H1 (cell line): ENCODE measurements at regions not wholly inside any gene's neighbourhood (a gene's known extent, or its start where the extent isn't known, plus 50 kb on each side); places are given as distances from the start of the nearest gene placed in this dataset.

Experiments used
- CTCF ChIA-PET: fragments of 300-600 bp; sonication (Branson Sonifier 250); formaldehyde crosslinking; loops from one replicate; lab custom pipeline; 2021; ENCODE audit not compliant: partially characterized antibody; lab: Charles Lee
- POLR2A ChIA-PET: fragments of 300-600 bp; sonication (Branson Sonifier 250); formaldehyde crosslinking; loops from one replicate; lab custom pipeline; 2021; ENCODE audit warnings: inconsistent platforms; ENCODE audit not compliant: partially characterized antibody; lab: Charles Lee
- DNase-seq, 2 experiments: peaks; one replicate each; pipeline versions ENCODE4 v3.0.0 to v3.0.0-alpha.2; 2010 to 2022; ENCODE audit warnings: low spot score in 2 of 2, low read depth in 1 of 2, mixed read lengths in 1 of 2
- FAIRE-seq: peaks from 2 replicates; lab custom pipeline; 2011; peaks lifted over from hg19 to GRCh38; lab: Jason Lieb, UNC
- H2AFZ ChIP-seq: 2 replicates; pipeline ENCODE4 v1.8.1; 2012; ENCODE audit warnings: low read length, inconsistent platforms
- H2AK5ac ChIP-seq: 2 replicates; pipeline ENCODE4 v1.6.1; 2013; ENCODE audit warnings: low read depth, low read length
- H2BK120ac ChIP-seq: replicated peaks from 2 replicates; pipeline ENCODE3; 2013; ENCODE audit warnings: low read depth, low read length, inconsistent platforms
- H2BK12ac ChIP-seq: 2 replicates; pipeline ENCODE4 v1.6.1; 2013; ENCODE audit warnings: low read depth, low read length
- H2BK15ac ChIP-seq: 2 replicates; pipeline ENCODE4 v1.6.1; 2013; ENCODE audit warnings: low read length
- H2BK20ac ChIP-seq: 2 replicates; pipeline ENCODE4 v1.6.1; 2013; ENCODE audit warnings: low read length
- H2BK5ac ChIP-seq: 2 replicates; pipeline ENCODE4 v1.6.1; 2013; ENCODE audit warnings: low read depth, low read length
- H3K14ac ChIP-seq: 2 replicates; pipeline ENCODE4 v1.6.1; 2013; ENCODE audit warnings: inconsistent platforms; ENCODE audit not compliant: insufficient read length
- H3K18ac ChIP-seq: 2 replicates; pipeline ENCODE4 v1.6.1; 2013; ENCODE audit warnings: low read length; ENCODE audit errors: extremely low read depth
- H3K23ac ChIP-seq: 2 replicates; pipeline ENCODE4 v1.6.1; 2013; ENCODE audit warnings: inconsistent platforms; ENCODE audit not compliant: insufficient read length
- H3K23me2 ChIP-seq: 2 replicates; pipeline ENCODE4 v1.6.1; 2013; ENCODE audit warnings: low read depth, low read length
- H3K27ac ChIP-seq: 2 replicates; pipeline ENCODE4 v1.6.1; 2011; ENCODE audit warnings: low read depth, low read length, inconsistent platforms
- H3K27me3 ChIP-seq, 4 experiments: replicated peaks in 1 of 4; 1 replicate in 1 of 4; 2 replicates in 3 of 4; pipeline versions ENCODE4 v1.6.1 to v1.8.1; 2011 to 2013; ENCODE audit warnings: low read length in 3 of 4, mild to moderate bottlenecking in 3 of 4, inconsistent platforms in 2 of 4, mixed read lengths in 2 of 4, moderate library complexity in 1 of 4; ENCODE audit not compliant: control insufficient read depth in 3 of 4, insufficient read depth in 3 of 4; ENCODE audit errors: extremely low read depth in 1 of 4
- H3K36me3 ChIP-seq, 4 experiments: 2 replicates each; pipeline versions ENCODE4 v1.6.1 to v1.8.1; 2011 to 2013; ENCODE audit warnings: mild to moderate bottlenecking in 4 of 4, low read length in 3 of 4, moderate library complexity in 2 of 4, control low read depth in 1 of 4, inconsistent platforms in 1 of 4; ENCODE audit not compliant: insufficient read depth in 4 of 4, control insufficient read depth in 2 of 4
- H3K4ac ChIP-seq: replicated peaks from 2 replicates; pipeline ENCODE3; 2013; ENCODE audit warnings: low read length, low read depth, mixed read lengths, inconsistent platforms; ENCODE audit not compliant: insufficient read length
- H3K4me1 ChIP-seq, 4 experiments: replicated peaks in 1 of 4; 1 replicate in 1 of 4; 2 replicates in 3 of 4; pipeline versions ENCODE4 v1.6.1 to v1.8.1; 2011 to 2013; ENCODE audit warnings: low read length in 3 of 4, inconsistent platforms in 2 of 4, mixed read lengths in 1 of 4; ENCODE audit not compliant: insufficient read depth in 4 of 4, control insufficient read depth in 3 of 4
- H3K4me2 ChIP-seq, 2 experiments: 2 replicates each; pipeline versions ENCODE4 v1.6.1 to v1.8.1; 2011 to 2013; ENCODE audit warnings: low read depth in 2 of 2, low read length in 2 of 2, control low read depth in 1 of 2, inconsistent platforms in 1 of 2, mild to moderate bottlenecking in 1 of 2; ENCODE audit not compliant: insufficient read depth in 1 of 2
- H3K4me3 ChIP-seq, 4 experiments: fragments of 200-600, 300-600 bp in 1 of 4; sonication (generic), shearing (Covaris generic), sonication (Bioruptor Twin) in 1 of 4; 2 replicates each; pipeline versions ENCODE4 v1.5.1 to v1.8.1; 2011 to 2016; ENCODE audit warnings: low read length in 4 of 4, low read depth in 3 of 4, control low read depth in 2 of 4, inconsistent platforms in 2 of 4, mild to moderate bottlenecking in 2 of 4, mixed read lengths in 1 of 4, moderate library complexity in 1 of 4; ENCODE audit not compliant: insufficient read depth in 2 of 4; ENCODE audit errors: extremely low read depth in 1 of 4
- H3K56ac ChIP-seq: replicated peaks from 2 replicates; pipeline ENCODE3; 2013; ENCODE audit warnings: low read depth, mild to moderate bottlenecking, mixed read lengths, low read length, inconsistent platforms; ENCODE audit not compliant: insufficient read length
- H3K79me1 ChIP-seq: 2 replicates; pipeline ENCODE4 v1.6.1; 2013; ENCODE audit warnings: low read depth, low read length, control low read depth
- H3K79me2 ChIP-seq, 2 experiments: 2 replicates each; pipeline versions ENCODE4 v1.6.1 to v1.8.1; 2012 to 2013; ENCODE audit warnings: low read length in 2 of 2, mild to moderate bottlenecking in 2 of 2, inconsistent platforms in 1 of 2; ENCODE audit not compliant: insufficient read depth in 2 of 2, control insufficient read depth in 1 of 2
- H3K9ac ChIP-seq, 4 experiments: replicated peaks in 1 of 4; 1 replicate in 1 of 4; 2 replicates in 3 of 4; pipeline versions ENCODE4 v1.6.1 to v1.8.1; 2011 to 2013; ENCODE audit warnings: low read depth in 3 of 4, low read length in 3 of 4, control low read depth in 2 of 4, mild to moderate bottlenecking in 2 of 4, moderate library complexity in 2 of 4, inconsistent platforms in 1 of 4; ENCODE audit errors: extremely low read depth in 1 of 4
- H3K9me3 ChIP-seq, 2 experiments: 2 replicates each; pipeline versions ENCODE4 v1.6.1 to v1.8.1; 2012 to 2013; ENCODE audit warnings: mild to moderate bottlenecking in 2 of 2, moderate library complexity in 2 of 2, control low read depth in 1 of 2, inconsistent platforms in 1 of 2, low read depth in 1 of 2, low read length in 1 of 2, mixed read lengths in 1 of 2; ENCODE audit not compliant: insufficient read depth in 2 of 2
- H4K20me1 ChIP-seq, 2 experiments: replicated peaks in 1 of 2; 2 replicates each; pipeline versions ENCODE3 to v1.8.1; 2011 to 2013; ENCODE audit warnings: inconsistent platforms in 2 of 2, low read length in 2 of 2, mild to moderate bottlenecking in 1 of 2; ENCODE audit not compliant: insufficient read depth in 2 of 2, control insufficient read depth in 1 of 2
- H4K5ac ChIP-seq: 2 replicates; pipeline ENCODE4 v1.6.1; 2013; ENCODE audit warnings: low read length, low read depth, mixed read lengths, inconsistent platforms; ENCODE audit not compliant: insufficient read length
- H4K8ac ChIP-seq: 2 replicates; pipeline ENCODE4 v1.8.0; 2013; ENCODE audit warnings: mild to moderate bottlenecking, moderate library complexity, low read length, inconsistent platforms; ENCODE audit not compliant: insufficient read depth; ENCODE audit errors: extremely low read depth
- H4K91ac ChIP-seq: replicated peaks from 2 replicates; pipeline ENCODE3; 2013; ENCODE audit warnings: low read length, mixed read lengths, inconsistent platforms; ENCODE audit not compliant: insufficient read length
- BCL11A ChIP-seq, 2 experiments: IDR thresholded peaks; one replicate each; pipeline ENCODE4 v1.6.1; 2011; ENCODE audit warnings: low read depth in 2 of 2, low read length in 2 of 2, mild to moderate bottlenecking in 2 of 2
- CTCF ChIP-seq, 3 experiments: IDR thresholded peaks; 1 replicate in 2 of 3; 2 replicates in 1 of 3; pipeline versions ENCODE4 v1.5.1 to v1.6.1; 2011; ENCODE audit warnings: low read length in 3 of 3, mild to moderate bottlenecking in 3 of 3, inconsistent platforms in 2 of 3, low read depth in 1 of 3, moderate library complexity in 1 of 3; ENCODE audit not compliant: insufficient read depth in 1 of 3; ENCODE audit errors: control extremely low read depth in 1 of 3
- WGBS, 2 experiments: shearing (Covaris generic) in 1 of 2; methylation state at CpG; one replicate each; pipeline versions ENCODE4 v1.1.6 to v1.1.7; 2013 to 2015; ENCODE audit warnings: low lambda C conversion rate in 2 of 2, mixed read lengths in 2 of 2, inconsistent platforms in 1 of 2, low coverage in 1 of 2, missing lambda C conversion rate in 1 of 2; ENCODE audit not compliant: insufficient replicate concordance in 2 of 2, insufficient coverage in 1 of 2, insufficient read length in 1 of 2; ENCODE audit errors: extremely low coverage in 1 of 2, missing lambda C conversion rate in 1 of 2; 5-methylcytosine and 5-hydroxymethylcytosine counted together

- Histone ChIP-seq H2BK20ac (no peak overlapping the region), H2BK5ac (no peak overlapping the region), H4K5ac (no peak overlapping the region), H3K14ac (no peak overlapping the region), H3K9ac (no peak overlapping the region), H3K27ac (no peak overlapping the region), H3K4ac (no peak overlapping the region), H2AFZ (no peak overlapping the region), H3K4me3 (no peak overlapping the region), H3K23me2 (no peaks in the 10 kb centered on the region), H3K9me3 (no peaks in the 10 kb centered on the region), H3K4me1 (peaks cover 0 to 12% (median 3%) of the 10 kb centered on the region in 4 experiments; a peak in 5 of 7 replicates), H4K91ac (no peak overlapping the region), H3K79me2 (no peaks in the 10 kb centered on the region), H4K8ac (no peak overlapping the region), H3K36me3 (no peaks in the 10 kb centered on the region), H3K4me2 (no peak overlapping the region), H3K23ac (no peak overlapping the region), H2AK5ac (no peak overlapping the region), H2BK15ac (no peak overlapping the region), H3K79me1 (no peaks in the 10 kb centered on the region), H3K27me3 (no peaks in the 10 kb centered on the region), H3K18ac (no peak overlapping the region), H2BK12ac (no peak overlapping the region), H3K56ac (no peak overlapping the region), H2BK120ac (no peak overlapping the region), H4K20me1 (no peaks in the 10 kb centered on the region)
- TF ChIP-seq CTCF (IDR thresholded peaks at IDR 0.05; ENCODE audit: control extremely low read depth in 1 of 3, insufficient read depth in 1 of 3, low read depth in 1 of 3, low read length in 3 of 3) (0 out of 4 replicates have a peak, but pooled peaks of 1 of the 3 experiments have one; percentile 5), BCL11A (IDR thresholded peaks at IDR 0.05; ENCODE audit: low read depth in 2 of 2, low read length in 2 of 2) (no peak)
- ChIA-PET CTCF (no interaction called here), POLR2A (no interaction called here)
- WGBS, 2 experiments: 83% methylated on average over 1 of the region's 1 CpG; no CpG with 5 or more reads in 1 of the 2 experiments
- FAIRE-seq (no peak), DNase-seq (no peak)
These were observed 258.6 kb upstream of the TMPO start for GRCh38 chr12:98256830-98257229.
